ENCODE measurements at regions not wholly inside any gene's neighbourhood (a gene's known extent, or its start where the extent isn't known, plus 50 kb on each side); places are given as distances from the start of the nearest gene placed in this dataset.

DNA sequence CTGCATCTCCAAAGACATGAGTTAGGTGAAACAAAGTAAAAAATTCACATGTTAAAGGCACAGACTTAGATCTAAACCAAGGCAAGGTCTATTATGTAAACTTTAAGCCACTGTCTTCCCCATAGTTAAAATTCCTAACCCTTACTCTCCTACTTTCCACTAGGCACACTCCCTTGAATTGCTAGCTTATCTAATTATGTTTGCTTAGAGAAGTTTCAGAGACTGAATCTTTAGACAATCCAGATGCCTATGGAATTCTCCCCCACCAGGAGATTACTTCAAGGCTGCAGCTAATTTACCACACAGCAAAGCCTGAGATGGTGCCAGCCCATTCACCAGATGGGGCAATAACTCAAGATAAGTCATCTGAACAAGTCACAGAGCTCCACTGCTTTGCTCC lies 803.1 kb upstream of the COX7C start:
- TF ChIP-seq, protein P1, sequence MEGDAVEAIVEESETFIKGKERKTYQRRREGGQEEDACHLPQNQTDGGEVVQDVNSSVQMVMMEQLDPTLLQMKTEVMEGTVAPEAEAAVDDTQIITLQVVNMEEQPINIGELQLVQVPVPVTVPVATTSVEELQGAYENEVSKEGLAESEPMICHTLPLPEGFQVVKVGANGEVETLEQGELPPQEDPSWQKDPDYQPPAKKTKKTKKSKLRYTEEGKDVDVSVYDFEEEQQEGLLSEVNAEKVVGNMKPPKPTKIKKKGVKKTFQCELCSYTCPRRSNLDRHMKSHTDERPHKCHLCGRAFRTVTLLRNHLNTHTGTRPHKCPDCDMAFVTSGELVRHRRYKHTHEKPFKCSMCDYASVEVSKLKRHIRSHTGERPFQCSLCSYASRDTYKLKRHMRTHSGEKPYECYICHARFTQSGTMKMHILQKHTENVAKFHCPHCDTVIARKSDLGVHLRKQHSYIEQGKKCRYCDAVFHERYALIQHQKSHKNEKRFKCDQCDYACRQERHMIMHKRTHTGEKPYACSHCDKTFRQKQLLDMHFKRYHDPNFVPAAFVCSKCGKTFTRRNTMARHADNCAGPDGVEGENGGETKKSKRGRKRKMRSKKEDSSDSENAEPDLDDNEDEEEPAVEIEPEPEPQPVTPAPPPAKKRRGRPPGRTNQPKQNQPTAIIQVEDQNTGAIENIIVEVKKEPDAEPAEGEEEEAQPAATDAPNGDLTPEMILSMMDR (conservative IDR thresholded peaks at IDR 0.05; ENCODE audit: low read depth, low read length), result no peak
- no peak for TF ChIP-seq EZH2 (IDR thresholded peaks at IDR 0.05; ENCODE audit: borderline replicate concordance, low read depth, low read length, poor library complexity, severe bottlenecking)

Measured in A673 (cell line).